Neural cell (in vitro differentiated cells): ENCODE measurements at regions not wholly inside any gene's neighbourhood (a gene's known extent, or its start where the extent isn't known, plus 50 kb on each side); places are given as distances from the start of the nearest gene placed in this dataset.

Experiments used
- H2AFZ ChIP-seq: fragments of 200-600, 300-800 bp; sonication (generic), shearing (Covaris generic); 2 replicates; pipeline ENCODE4 v1.6.0; 2014; ENCODE audit warnings: low read depth, mild to moderate bottlenecking, antibody characterized with exemption, low read length, moderate library complexity
- H3F3A ChIP-seq: fragments of 200-600 bp; shearing (Covaris generic); 2 replicates; pipeline ENCODE4 v1.6.1; 2016; ENCODE audit warnings: mild to moderate bottlenecking, moderate library complexity, mixed read lengths, antibody characterized with exemption, low read length; ENCODE audit not compliant: insufficient read depth, poor library complexity, severe bottlenecking
- H3K27ac ChIP-seq: fragments of 200-600, 300-800 bp; sonication (generic), shearing (Covaris generic); 2 replicates; pipeline ENCODE4 v1.5.1; 2014; ENCODE audit warnings: mild to moderate bottlenecking, low read length, moderate library complexity
- H3K27me3 ChIP-seq: fragments of 300-800, 200-600 bp; sonication (generic), shearing (Covaris generic); 2 replicates; pipeline ENCODE4 v1.6.0; 2014; ENCODE audit warnings: mild to moderate bottlenecking, low read depth, low read length, moderate library complexity; ENCODE audit not compliant: insufficient read depth
- H3K36me3 ChIP-seq: fragments of 300-800, 200-600 bp; sonication (generic), shearing (Covaris generic); 2 replicates; pipeline ENCODE4 v1.5.1; 2014; ENCODE audit warnings: mild to moderate bottlenecking, antibody characterized with exemption, low read length, moderate library complexity; ENCODE audit not compliant: insufficient read depth
- H3K4me2 ChIP-seq: fragments of 300-800, 200-600 bp; sonication (generic), shearing (Covaris generic); 2 replicates; pipeline ENCODE4 v1.6.0; 2014; ENCODE audit warnings: mild to moderate bottlenecking, low read length
- H3K4me3 ChIP-seq: fragments of 300-800, 200-600 bp; sonication (generic), shearing (Covaris generic); 2 replicates; pipeline ENCODE4 v1.5.1; 2014; ENCODE audit warnings: mild to moderate bottlenecking, low read length, moderate library complexity
- H3K79me2 ChIP-seq: fragments of 200-600 bp; shearing (Covaris generic); replicated peaks from 2 replicates; pipeline ENCODE4 v1.6.0; 2014; ENCODE audit warnings: mild to moderate bottlenecking, low read length, moderate library complexity; ENCODE audit not compliant: insufficient read depth
- H3K9ac ChIP-seq: fragments of 300-800, 200-600 bp; sonication (generic), shearing (Covaris generic); 2 replicates; pipeline ENCODE4 v1.6.1; 2016; ENCODE audit warnings: mild to moderate bottlenecking, low read length, mixed read lengths
- H3K9me2 ChIP-seq: fragments of 200-600 bp; shearing (Covaris generic); 2 replicates; pipeline ENCODE4 v1.6.1; 2016; ENCODE audit warnings: mild to moderate bottlenecking, low read length, mixed read lengths; ENCODE audit not compliant: insufficient read depth
- H3K9me3 ChIP-seq: fragments of 200-600, 300-800 bp; sonication (generic), shearing (Covaris generic); 2 replicates; pipeline ENCODE4 v1.6.1; 2016; ENCODE audit warnings: mild to moderate bottlenecking, mixed run types, low read length, moderate library complexity, mixed read lengths
- H4K20me1 ChIP-seq: fragments of 200-600 bp; shearing (Covaris generic); 2 replicates; pipeline ENCODE4 v1.6.1; 2016; ENCODE audit warnings: mild to moderate bottlenecking, mixed run types; ENCODE audit not compliant: insufficient read depth
- CTCF ChIP-seq: fragments of 450-650 bp; IDR thresholded peaks from 2 replicates; pipeline ENCODE4 v1.5.1; 2014; ENCODE audit warnings: antibody characterized with exemption, mild to moderate bottlenecking, moderate library complexity; ENCODE audit not compliant: poor library complexity, severe bottlenecking
- EP300 ChIP-seq: fragments of 450-650 bp; conservative IDR thresholded peaks from 2 replicates; pipeline ENCODE4 v1.6.1; 2014; ENCODE audit warnings: antibody characterized with exemption, mild to moderate bottlenecking, moderate library complexity; ENCODE audit not compliant: poor library complexity, severe bottlenecking
- EZH2 ChIP-seq: fragments of 200-600, 300-800 bp; shearing (Covaris generic), sonication (generic); IDR thresholded peaks from 2 replicates; pipeline ENCODE4 v1.6.1; 2014; ENCODE audit warnings: antibody characterized with exemption, low read length, borderline replicate concordance, mild to moderate bottlenecking; ENCODE audit not compliant: insufficient read depth, poor library complexity, severe bottlenecking
- MXI1 ChIP-seq: fragments of 450-650 bp; conservative IDR thresholded peaks from 2 replicates; pipeline ENCODE4 v1.6.1; 2014; ENCODE audit warnings: antibody characterized with exemption, mild to moderate bottlenecking; ENCODE audit not compliant: poor library complexity, severe bottlenecking
- POLR2AphosphoS5 ChIP-seq: IDR thresholded peaks from 2 replicates; pipeline ENCODE4 v1.6.1; 2012
- RAD21 ChIP-seq: fragments of 450-650 bp; conservative IDR thresholded peaks from 2 replicates; pipeline ENCODE4 v1.6.1; 2014; ENCODE audit warnings: antibody characterized with exemption, mild to moderate bottlenecking, moderate library complexity
- REST ChIP-seq: IDR thresholded peaks from 2 replicates; pipeline ENCODE4 v1.6.1; 2012; ENCODE audit warnings: borderline replicate concordance
- SMC3 ChIP-seq: fragments of 450-650 bp; conservative IDR thresholded peaks from 2 replicates; pipeline ENCODE4 v1.6.1; 2014; ENCODE audit warnings: antibody characterized with exemption, mild to moderate bottlenecking, moderate library complexity; ENCODE audit not compliant: poor library complexity
- TAF1 ChIP-seq: IDR thresholded peaks from 2 replicates; pipeline ENCODE4 v1.6.1; 2012; ENCODE audit warnings: low read depth

- no peak overlapping the region for H3K27ac ChIP-seq
- no peaks in the 10 kb centered on the region for H3K9me2 ChIP-seq
- no peak overlapping the region for H3K9ac ChIP-seq
- H3K27me3 ChIP-seq = no peaks in the 10 kb centered on the region
- no peak overlapping the region for H3K4me2 ChIP-seq
- H4K20me1 ChIP-seq = no peaks in the 10 kb centered on the region
- H2AFZ ChIP-seq = no peak overlapping the region
- no peak overlapping the region for H3K4me3 ChIP-seq
- no peaks in the 10 kb centered on the region for H3K9me3 ChIP-seq
- no peaks in the 10 kb centered on the region for H3K79me2 ChIP-seq
- no peaks in the 10 kb centered on the region for H3F3A ChIP-seq
- no peaks in the 10 kb centered on the region for H3K36me3 ChIP-seq
- TF ChIP-seq SMC3 (no peak), RAD21 (no peak), REST (no peak), POLR2AphosphoS5 (no peak)
Observed at GRCh38 chr2:108145557-108146326, 94.0 kb upstream of the SULT1C3 start.

- H3K9me3 ChIP-seq = no peaks in the 10 kb centered on the region
- H3K36me3 ChIP-seq = no peaks in the 10 kb centered on the region
- no peaks in the 10 kb centered on the region for H3K79me2 ChIP-seq
- H4K20me1 ChIP-seq = no peaks in the 10 kb centered on the region
- H2AFZ ChIP-seq = no peak overlapping the region
- no peak overlapping the region for H3K4me2 ChIP-seq
- H3K4me3 ChIP-seq = no peak overlapping the region
- no peaks in the 10 kb centered on the region for H3K27me3 ChIP-seq
- H3K9me2 ChIP-seq = no peaks in the 10 kb centered on the region
- H3F3A ChIP-seq = no peaks in the 10 kb centered on the region
- no peak for TF ChIP-seq RAD21
- TF ChIP-seq EP300 = peak; percentile 96
- no peak for TF ChIP-seq REST
- no peak for TF ChIP-seq EZH2
- no peak for TF ChIP-seq SMC3
- peak; percentile 93 for TF ChIP-seq POLR2AphosphoS5
- no peak for TF ChIP-seq MXI1
- TF ChIP-seq CTCF = no peak
- TF ChIP-seq TAF1 = no peak
- H3K27ac ChIP-seq = no peak overlapping the region
- no peak overlapping the region for H3K9ac ChIP-seq
Observed at GRCh38 chr2:108148555-108148954, 91.2 kb upstream of the SULT1C3 start.
